NCI-H1436 (cell line): ENCODE measurements at regions not wholly inside any gene's neighbourhood (a gene's known extent, or its start where the extent isn't known, plus 50 kb on each side); places are given as distances from the start of the nearest gene placed in this dataset.

Experiments used
- DNase-seq: peaks from one replicate; lab custom pipeline; 2025; lab: John Stamatoyannopoulos, UW

DNA sequence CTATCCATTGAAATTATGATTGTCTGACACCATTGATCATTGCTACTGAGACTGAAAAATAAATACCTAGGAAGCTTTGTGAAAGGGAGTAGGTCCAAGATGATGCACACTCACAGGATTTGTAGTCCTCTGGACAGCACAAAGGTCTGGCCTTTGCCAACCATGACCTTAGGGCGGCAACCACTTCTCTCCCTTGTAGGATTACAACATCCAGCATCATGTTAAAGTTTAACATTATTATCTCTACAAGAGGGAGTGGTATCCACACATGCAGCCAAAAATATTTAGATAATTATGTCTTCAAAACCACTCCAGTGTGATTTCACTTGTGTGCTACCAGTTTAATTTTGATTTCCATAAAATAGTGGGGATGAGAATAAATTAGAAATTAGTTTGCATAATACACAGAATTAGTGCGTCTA lies 51.1 kb upstream of the NHSL1 start:
- no peak for DNase-seq

DNA sequence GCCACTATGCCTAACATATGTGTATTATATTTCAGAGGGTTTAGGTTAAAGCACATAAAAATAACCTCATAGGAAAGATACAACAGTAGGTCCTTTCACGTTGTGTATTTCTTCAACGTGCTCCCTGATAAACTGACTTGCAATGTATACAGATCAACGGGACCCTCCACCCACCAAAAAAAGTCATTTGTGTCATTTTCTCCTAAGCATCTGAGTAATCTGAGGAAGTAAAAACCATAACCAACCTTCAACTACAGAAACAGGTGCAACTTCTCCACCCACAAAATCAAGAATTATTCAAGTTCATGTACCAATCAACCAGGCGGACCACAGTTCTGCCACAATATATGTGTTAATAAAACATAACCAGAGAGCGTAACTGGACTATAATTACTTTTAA lies 54.9 kb upstream of the NHSL1 start:
- no peak for DNase-seq

DNA sequence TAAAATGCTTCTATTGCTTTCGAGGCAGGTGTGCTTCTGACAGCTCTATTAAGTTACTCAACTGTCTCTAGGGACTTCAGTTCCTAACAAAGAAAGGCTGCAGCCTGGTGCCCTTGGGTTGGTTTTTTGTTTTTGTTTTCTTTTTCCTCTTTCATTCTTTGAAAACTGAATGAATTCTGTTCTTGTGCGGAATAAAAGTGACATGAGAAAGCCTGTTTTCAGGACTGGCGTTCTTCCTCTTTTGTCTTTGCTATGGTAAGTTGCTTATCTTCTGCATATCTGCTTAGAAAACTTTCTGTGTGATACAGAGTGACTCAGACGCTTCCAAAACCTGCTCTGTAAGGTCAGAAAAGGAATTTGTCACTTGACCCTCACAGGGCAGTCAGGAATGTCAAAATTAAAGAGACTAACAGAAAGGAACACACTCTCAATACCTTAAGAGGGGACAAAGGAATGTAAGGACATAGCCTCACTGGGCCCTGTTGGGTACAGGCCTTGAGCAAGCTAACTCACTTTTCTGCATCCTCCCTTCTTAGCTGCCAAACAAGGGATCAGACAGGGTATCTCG lies 56.2 kb upstream of the NHSL1 start:
- DNase-seq = peak; percentile 43

DNA sequence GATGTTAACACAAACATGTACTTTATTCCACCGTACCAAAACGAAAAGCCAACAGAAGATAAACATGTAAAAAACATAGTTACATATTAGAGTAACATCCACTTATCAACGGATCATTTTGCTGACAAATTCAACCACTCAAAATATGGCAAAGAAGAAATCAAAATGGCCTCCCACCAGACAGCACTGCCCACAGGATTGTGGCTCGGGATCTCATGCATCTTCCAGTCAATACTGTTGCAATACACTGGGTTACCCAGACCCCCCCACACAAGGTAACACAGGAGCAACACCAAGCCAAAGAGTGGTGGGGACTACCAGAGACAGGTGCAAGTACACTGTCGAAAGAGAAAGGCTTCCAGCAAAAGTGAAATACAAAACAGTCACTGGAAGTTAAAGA lies 57.9 kb upstream of the NHSL1 start:
- DNase-seq = no peak

DNA sequence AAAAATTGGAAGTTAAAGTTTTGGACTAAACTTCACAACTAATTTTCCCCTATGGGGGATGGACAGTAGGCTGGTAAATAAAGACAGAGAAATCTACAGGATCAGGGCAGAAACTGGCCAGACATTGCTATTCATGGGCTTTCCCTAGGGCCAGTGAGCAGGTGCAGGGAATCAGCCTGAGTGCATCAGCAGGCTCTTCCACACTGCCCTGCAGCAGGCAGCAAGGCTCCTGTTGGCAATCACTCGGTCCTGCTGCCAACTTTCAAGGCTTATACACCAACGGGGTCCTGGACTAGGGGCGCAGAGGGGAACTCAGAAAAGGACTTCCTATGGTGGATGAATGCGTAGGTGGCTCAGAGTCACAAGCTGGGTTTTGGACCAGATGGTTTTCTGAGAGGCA lies 59.8 kb upstream of the NHSL1 start:
- no peak for DNase-seq

DNA sequence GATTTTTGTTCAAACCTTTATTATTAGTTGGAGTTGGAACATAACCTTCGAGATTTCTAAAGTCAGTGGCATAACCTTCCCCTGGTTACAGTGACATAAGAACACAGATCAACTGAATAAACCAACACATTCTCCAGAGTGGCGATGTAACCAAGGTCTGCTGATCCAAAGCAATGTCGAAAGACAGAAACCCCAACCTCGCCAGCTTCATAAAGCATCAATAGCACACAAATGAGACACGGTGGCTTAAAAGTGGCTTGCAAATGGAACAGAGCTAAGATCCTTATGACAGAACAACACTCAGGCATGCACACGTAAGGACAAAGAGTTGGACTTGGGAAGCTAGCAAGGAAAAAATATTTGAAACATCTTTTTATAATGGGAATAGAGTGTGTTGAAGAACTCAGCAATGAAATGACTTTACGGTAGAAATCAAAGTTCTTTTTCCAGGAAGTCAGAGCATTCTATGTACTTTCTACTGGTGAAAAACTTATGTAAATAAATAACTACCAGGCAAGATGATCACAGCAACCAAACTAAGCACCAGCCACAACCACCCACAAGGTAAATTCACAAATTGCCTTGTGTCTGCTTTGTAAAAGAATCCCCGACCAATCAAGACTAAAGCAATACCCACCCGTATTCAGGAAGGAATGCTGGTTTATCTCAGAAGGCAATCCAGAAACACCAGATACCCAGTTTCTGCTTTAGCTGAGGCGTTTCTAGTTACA lies 61.0 kb upstream of the NHSL1 start:
- DNase-seq = no peak

DNA sequence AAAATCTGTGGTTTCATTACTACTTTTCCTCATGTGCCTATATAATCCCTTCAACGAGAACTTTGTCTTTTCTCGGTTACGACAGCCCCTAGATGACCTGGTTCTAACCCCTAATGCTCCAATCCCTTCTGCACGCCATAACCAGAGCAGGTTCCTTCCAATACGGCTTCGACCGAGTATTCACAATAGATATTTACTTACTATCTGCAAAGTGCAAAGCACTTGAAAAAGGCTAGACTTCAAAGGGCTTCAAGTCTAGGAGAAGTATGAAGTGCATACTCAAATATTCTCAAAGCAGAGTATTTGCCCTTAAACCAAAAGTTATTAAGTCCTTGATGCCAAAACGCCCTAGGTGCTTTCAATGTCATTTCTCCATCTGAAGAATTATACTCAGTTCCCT lies 63.4 kb upstream of the NHSL1 start:
- DNase-seq = no peak

DNA sequence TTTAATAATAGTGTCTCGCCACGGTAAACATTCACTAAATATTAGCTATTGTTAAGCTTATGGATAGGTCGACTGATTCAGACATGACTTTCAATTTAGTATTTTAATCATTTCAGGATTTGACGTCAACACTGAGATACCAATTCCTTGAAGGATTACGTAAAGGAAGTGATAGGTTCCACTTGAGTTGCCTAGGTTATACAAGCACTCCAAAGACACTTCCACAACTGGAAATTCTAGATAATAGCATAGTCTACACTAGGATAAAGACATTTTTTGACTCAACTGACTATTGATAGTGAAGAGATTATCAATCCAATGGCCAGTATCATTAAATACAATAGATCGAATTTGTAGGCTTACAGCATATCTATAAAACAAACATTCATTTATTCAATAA lies 63.9 kb upstream of the NHSL1 start:
- DNase-seq = no peak

DNA sequence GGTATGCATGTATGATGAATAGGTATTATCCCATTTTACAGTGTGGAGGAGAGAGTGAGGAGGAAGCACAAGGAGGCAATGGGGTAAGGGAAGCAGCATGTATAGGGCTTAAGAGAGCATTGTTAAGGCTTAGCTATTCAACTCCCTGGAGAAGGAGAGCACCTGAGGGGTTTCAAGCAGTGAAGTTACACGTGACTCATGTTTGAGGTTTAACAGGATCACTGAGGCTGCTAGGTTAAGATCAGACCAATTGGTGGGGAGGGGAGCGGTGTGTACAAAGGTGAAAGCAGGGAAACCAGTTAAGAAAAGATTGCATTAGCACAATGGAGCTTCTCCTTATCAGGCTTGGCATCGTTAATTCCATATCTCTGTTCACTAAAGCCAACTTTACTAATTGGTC lies 64.4 kb upstream of the NHSL1 start:
- DNase-seq = no peak

DNA sequence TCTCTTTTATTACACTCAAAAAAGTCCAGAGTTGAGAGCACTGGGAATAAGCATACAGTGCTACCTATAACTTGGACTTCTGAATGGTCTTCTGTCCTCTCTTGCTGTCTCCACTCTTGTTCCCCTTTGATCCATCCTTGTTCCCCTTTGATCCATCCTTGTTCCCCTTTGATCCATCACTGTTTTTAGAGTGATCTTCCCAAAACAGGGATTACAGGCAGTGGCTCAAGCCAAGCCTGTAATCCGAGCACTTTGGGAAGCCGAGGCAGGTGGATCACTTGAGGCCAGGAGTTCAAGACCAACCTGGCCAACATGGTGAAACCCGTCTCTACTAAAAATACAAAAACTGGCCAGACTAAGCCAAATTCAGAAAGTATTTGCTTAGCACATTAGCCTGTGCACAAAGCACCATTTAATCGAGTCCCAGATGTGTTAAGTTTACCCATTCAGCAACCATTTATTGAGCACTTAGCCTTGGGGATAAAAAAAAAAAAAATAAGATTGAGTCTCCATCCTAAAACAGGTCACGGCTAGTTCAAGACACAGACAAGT lies 65.0 kb upstream of the NHSL1 start:
- DNase-seq = no peak

DNA sequence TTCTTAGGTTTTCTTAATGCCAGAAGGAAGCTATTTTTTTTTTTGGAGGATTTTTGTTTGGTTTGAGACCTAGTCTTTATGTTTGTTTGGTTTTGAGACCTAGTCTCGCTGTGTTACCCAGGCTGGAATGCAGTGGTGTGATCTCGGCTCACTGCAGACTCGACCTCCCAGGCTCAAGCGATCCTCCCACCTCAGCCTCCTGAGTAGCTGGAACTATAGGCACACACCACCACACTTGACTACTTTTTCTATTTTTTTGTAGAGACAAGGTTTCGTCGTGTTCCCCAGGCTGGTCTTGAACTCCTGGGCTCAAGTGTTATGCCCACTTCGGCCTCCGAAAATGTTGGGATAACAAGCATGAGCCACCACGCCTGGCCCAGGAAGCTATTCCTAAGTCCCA lies 67.8 kb upstream of the NHSL1 start:
- no peak for DNase-seq

DNA sequence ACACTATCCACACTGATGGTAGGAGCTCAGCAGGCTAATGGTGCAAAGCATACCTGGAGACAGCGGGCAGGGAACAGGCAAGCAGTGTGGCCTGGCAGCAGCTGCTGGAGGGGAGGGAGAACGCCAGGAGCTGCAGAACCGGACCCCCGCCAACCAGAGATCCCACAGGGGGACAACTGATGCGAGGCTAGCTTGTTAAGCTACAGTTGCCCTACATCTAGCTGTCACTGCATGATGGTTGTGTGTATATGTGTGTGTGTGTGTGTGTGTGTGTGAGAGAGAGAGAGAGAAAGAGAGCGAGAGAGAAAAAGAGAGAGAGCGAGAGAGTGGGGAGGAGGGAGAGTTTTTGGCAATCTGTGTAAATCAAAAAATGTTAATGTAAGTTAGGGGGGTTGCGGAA lies 69.7 kb upstream of the NHSL1 start:
- no peak for DNase-seq

DNA sequence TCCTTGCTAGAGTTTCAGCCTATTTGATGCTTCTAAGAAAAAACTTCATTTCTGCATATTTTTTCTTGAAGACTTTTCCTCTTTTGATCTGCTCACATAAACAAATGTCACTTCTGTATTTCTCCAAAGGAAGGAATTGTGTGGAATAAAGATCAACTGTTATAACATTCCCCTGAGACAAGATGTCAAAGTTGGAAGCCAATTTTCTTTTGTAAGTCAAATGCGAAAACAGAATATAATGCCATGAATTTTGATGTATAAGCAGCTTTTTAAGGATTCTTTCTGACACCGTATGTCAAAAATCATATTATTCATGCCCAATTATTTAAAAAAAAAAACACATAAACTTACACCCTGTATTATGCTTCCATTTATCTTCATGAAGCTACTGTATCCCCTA lies 70.3 kb upstream of the NHSL1 start:
- DNase-seq = no peak

DNA sequence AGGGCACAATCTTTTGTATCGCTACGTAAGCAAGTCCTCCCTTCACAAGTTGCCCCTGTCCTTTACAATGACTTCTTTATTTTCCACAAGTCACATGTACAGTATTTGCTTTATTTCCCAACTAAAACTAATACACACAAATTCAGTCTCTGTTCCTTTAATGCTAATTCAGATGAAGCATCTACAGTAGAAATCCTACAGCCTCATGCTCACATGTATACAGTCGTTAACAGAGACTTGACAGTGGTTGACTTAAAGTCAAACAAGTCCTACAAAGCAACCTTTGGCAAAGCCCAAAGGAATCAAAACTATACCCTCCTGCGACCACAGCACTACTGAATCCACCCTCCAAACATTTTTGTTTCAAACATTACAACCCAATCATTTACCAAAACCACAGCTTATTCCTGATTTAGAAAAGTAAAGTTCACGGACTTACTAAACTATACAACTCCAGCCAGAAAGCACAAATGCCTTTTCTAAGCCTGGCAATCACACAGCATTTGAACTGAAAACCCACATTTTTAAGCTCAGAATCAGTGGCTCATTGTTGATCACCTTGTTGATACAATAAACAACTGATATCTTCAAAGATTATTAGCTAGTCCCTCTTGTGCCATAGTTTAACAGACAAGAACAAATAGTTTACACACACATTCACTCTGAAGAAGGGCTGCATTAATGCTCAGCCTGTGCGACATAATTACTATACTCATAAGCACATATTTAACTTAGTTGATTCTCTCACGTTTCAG lies 70.9 kb upstream of the NHSL1 start:
- DNase-seq = no peak

DNA sequence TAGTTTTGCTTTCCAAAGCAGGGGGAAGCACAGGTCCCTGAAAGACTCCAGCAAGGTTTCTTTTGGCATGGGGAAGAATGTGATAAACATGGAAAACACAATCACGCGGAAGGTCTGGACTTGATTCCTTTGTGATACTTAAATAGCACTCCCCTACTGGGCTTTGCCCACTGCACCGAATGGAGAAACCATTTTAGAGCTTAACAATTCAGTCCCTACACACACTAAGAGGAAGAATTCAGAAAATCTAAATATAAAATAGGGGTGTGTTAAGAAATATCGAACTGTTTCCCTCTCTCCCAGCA lies 71.4 kb upstream of the NHSL1 start:
- no peak for DNase-seq

DNA sequence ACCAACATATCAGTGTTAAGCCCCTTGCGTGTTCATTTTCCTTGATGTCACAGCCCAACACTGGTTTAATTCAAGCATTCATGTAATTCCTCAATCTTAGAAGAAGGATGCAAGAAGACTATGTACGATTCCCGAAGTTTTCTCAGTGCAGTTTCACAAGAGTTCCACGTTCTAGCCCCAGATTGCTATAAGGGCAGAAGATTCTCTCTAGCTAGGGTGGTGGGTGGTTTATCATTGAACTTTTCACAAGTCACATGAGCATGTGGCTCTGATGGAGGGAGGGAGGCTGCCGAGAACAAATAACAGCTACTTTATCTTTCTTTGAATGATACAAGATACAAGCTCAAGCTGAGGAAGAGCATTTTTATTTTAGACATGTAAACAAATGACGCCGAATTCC lies 71.9 kb upstream of the NHSL1 start:
- no peak for DNase-seq

DNA sequence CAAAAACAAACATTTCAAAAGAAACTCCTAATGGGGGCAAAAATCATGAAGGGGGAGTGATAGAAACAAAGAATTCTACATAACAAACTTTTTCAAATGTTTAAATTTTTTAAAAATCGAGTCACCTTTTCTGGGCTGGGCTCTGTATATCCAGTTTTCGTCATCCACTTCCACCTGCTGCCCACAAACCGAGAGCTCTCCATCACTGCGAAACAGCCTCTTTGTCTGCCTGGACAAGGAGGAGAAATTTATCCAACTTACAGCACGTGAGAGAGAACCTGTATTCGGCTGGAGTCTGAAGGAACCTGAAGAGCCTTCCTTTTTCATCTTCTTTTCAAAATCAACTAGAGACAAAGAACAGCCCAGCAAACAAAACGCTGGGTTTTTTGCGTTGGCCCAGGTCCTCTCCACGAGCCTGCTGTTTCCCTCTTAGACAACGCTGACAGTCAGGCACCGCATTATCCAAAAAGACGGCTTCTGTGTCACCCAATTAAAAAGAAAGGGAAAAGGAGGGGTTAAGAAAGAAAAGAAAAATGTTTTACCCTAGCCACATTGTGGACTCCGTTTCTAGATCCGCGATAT lies 72.4 kb upstream of the NHSL1 start:
- no peak for DNase-seq

DNA sequence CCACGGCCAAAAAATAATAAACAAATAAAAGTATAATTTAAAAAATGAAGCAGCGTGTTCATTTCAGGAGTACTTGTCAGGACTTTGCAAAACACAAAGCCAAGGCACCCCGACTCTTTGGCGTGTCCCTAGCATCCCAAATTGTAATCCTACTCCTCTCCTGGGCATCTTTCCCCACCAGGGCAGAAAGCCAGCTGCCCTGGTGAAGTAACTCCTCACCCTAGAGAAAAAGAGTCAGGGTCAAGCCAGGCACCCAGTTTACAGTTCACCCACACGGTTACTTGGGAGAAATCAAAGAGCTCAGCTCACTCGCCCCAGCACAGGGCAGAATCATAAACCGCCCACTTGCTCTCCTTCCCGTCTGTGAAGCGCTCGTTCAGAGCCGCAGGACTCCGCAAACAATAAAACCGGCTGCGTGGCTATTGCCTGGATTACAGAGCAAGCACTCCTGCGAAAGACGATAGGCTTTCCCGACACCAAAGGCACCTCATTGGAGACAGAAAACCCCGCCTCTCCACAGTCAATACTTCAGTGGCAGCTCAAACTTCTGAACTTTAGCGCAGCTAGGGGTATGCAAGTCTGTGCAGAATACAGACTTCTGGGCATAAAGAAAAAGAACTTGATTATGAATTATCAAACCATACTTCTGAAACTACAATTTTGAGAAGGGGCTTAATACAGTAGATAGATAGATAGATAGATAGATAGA lies 73.0 kb upstream of the NHSL1 start:
- DNase-seq = peak; percentile 61

DNA sequence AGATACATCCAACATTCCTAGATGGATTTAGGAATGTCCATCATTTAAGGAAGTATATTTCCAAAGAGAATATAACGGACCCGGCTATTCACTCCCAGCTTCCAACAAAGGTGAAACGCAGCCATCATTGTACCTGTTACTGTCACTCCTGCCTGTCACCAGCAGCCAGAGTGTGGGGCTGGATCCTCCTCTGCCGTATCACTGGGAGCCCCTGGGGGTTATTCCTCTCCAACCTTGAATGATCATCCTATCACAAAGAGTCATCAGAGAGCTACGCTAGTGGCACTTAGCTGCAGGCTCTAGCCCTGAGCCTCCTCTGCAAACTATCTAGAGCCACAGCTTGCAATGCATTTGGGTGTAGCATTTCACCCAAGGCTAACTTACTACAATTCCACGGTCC lies 73.6 kb upstream of the NHSL1 start:
- no peak for DNase-seq

DNA sequence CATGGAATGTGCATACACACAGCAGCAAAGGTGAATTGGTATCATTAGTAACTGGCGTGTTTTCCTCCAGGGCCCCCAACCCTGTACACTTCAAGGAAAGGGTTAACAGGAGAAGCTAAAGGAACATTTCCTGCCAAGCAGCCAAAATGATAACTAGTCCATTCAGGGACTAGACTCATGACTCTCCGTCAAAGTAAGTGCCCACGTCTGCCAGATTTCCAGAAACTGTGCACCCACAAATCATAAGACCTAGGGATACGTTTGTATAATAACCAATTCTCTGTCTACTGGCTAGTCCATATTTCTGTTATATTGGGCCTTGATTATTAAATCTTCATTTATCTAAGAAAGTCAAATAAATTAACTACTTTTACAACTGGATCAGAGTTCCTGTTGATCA lies 76.0 kb upstream of the NHSL1 start:
- no peak for DNase-seq

DNA sequence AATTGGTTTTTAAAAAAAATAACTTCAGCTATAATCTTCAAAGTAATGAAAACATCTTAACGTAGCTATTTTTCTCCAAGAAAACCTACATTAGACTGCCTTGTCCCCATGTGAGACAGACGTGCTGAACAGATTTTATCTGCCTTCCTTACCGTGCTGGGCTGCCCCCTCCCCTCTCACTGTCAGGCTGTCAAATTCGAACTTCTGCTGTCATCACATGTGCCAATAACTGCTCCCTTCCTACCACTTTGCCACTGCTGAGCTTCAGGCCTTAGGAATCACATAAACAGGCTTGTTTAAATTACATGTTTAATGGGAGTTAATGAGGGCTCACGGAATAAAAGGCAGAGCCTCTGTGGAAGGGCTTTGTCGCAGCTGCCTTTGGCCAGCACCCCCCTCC lies 77.0 kb upstream of the NHSL1 start:
- no peak for DNase-seq

DNA sequence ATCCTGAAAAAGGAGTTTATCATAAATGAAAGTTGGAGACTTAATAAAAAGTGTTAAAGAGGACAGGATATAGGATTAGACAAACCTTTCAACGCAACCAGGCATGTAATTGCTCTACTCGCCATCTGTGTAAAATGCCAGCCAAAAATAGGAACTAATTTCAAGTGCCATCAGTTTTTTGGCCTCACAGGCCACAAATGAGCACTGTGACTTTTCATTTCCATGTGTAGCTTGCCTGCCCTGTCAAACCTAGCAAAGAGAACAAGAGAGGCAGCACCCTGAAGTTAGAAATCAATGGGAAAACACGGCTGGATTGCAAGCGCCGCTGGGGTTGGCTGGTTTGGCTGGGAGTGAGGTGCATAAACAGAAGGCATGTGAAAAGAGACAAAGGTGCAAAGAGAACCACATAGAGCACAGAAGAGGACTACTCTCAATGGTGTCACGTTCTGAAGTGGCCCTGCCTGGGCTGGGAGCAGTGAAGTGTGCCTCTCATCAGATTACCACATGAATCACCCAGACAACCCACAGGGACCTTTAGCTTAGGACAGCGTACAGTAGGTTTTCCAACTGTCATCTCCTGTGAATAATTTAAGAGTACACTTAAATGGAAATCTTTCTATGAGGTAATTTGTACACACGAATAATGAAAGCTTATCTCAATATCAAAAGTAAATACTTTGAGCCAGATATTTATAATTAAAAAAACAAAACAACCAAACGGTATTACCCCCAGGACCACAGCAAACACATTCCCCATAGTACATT lies 78.0 kb upstream of the NHSL1 start:
- DNase-seq = peak; percentile 36
